ELR (cell line): ENCODE measurements at regions not wholly inside any gene's neighbourhood (a gene's known extent, or its start where the extent isn't known, plus 50 kb on each side); places are given as distances from the start of the nearest gene placed in this dataset.
"Not testable (repeated sequence)": the region's sequence is repeated elsewhere in the genome, so short reads cannot be mapped to it uniquely, and the experiment has no call there.

Source experiments
- DNase-seq: peaks from one replicate; pipeline ENCODE4 v3.0.0-alpha.2; 2015; ENCODE audit warnings: low read depth

DNA sequence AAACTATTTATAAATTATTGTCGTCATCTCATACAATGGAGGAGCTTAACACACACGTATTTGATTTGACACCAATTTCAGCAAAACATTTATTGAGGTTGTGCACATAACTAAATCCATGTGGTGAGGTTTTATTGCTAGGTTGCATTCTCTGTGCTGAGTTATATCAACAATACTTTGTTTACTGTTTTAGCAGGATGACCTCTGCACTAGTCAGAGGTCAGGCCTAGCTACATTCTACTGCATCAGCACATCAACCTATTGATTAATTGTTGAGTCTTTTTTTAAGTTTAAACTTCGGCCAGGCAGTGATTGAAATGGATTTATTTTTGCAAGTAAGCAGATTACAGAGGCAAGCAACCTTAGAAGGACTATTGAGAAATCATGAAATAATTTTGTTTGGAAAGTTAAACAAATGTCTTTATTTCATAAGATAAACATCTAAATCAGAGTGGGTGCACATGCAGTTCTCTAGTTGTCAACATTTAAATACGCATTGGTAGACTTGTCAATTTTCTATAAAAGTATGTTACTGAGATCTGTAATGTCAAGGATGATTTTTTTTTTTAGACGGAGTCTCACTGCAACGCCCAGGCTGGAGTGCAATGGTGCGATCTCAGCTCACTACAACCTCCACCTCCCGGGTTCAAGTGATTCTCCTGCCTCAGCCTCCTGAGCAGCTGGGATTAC lies 75.2 kb upstream of the CD28 start:
- DNase-seq = peak; percentile 30

DNA sequence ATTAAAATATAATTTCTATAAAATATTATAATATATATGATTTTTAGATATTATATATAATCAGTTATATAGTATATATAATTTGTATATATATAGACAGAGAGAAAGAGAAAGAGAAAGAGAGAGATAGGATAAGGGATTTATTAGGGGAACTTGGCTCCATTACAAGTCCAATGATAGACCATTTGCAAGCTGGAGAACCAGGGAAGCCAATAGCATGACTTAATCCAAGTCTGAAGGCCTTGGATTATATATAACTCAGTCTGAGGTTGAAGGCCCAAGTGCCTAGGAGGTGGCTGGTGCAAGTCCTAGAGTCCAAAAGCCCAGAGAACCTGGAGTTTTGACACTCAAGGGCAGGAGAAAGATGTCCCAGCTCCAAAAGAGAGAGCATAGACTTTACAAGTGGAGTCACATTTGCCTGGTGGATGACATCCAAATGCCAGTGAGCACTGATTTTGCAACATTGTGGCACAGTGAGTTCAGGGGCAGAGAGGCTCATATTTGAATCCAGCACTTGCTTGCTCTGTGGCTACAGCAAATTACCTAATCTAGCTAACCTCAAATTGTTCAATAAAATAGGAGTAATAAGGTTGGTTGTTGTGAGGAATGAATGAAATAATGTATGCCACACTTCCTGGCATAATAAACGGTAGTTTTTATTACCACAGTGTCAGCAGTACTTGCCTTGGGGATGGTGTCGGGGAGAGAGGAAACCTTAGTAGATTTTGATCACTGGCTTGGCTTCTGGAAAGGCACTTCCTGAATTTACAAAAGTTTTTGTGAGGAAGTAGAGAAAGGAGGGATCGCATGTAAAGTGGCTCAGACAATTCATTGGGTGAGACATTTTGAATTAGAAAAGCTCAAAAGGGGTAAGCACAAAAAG lies 69.6 kb upstream of the CD28 start:
- no peak for DNase-seq

DNA sequence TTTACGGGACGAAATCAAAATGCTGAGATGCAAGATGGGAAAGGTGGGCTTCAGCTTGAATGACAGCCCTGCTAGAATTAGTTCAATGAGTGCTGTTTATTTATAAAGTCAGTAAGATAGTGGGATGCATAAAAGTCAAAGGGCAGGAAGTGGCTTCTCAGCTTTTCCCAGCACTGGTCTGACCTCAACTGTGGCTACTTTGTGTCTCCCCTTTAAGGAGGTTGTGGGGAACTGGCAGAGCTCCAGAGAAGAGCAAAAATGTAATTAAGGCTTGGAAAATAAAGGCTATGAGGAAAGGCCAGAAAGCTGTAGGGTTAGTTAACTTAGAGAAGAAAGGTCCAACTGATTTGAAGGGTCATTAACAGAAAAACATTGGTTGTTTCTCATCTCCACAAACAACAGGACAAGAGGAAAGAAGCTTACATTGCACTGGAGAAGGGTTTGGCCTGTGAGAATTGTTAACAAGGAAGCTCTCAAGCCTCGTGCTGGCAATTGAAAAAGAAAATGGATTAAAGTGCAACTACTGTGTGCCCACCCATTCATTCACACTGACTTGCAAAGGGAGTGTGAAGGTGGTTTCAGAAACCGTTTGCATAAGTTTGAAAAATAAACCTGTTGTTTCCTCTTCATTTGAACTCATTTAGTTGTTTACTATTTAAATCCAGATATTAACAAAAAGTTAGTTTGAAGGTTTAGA lies 68.8 kb upstream of the CD28 start:
- DNase-seq = peak; percentile 12

DNA sequence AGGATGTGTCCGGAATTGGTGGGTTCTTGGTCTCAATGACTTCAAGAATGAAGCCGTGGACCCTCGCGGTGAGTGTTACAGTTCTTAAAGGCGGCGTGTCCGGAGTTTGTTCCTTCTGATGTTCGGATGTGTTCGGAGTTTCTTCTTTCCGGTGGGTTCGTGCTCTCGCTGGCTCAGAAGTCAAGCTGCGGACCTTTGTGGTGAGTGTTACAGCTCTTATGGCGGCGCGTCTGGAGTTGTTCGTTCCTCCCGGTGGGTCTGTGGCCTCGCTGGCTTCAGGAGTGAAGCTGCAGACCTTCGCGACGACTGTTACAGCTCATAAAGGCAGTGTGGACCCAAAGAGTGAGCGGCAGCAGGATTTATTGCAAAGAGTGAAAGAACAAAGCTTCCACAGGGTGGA lies 64.6 kb upstream of the CD28 start:
- not testable (repeated sequence) for DNase-seq

- DNase-seq = not testable (repeated sequence)
Measured at GRCh38 chr2:203642841-203643240, 63.6 kb upstream of the CD28 start.

DNA sequence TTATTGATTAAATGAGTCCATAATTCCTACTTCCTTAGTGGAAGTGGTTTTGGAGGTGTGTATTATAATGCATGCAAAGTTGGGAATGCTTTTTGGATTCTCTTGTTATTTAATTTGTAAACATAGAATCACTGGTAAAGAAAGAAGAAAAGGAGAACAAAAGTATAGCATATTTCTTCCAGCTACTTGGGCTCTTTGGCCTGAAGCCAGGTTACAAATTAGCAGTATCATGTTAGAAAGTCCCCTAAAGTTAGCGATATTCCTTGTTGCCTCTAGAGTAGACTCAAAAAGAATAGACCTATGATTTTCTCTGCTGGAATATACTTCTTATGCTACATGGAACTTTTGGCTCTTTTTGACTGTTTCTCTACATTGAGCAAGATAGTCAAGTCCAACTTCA lies 60.6 kb upstream of the CD28 start:
- DNase-seq = no peak

DNA sequence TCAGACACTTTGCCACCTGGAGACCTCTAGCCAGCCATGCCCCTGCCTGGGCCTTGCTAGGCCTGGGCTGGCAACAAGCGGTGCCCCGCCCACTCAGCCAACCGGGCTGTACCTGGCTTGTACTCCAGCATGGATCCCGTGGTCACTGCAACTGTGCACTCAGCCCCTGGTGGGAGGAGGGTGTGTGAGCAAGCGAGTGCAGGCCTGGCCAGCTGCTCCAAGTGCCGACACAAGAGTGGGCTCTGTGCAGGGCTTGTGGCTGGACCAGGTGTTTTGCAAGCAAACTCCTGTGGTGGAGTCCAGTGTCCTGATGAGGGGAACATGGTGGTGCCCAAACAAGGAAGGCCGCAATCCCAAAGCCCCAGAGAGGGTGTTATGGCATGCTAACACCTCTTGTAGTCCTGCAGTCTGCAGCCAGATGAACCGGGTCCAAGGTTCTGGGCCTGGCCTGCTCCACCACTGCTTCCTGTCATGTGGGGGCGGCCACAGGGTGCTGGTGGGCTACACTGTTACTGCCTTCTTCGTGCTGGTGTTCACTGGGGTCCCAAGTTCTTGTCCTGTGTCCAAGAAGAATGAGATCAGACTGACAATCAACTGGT lies 60.1 kb upstream of the CD28 start:
- no peak for DNase-seq

- DNase-seq = no peak
Measured at GRCh38 chr2:203646961-203647360, 59.5 kb upstream of the CD28 start.

GRCh38 chr2:203647579-203647978 lies 58.9 kb upstream of the CD28 start:
- no peak for DNase-seq

DNA sequence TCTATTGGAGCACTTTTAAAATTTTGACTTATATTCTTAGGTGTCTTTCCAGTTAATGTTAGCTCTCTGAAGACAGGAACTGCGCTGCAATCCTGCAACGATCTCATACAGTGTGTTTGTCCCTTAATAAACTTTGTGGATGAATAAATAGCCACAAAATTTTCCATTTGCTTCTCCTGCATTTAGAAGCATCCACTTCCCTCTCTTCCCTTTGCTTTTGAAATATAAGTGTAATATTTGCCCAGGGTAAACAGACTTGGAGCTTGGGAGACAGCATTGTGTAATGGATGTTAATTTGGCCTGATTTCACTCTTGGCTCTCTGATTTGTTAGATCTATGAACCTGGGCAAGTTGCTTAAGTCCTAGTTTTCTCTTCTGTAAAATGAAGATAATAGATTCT lies 58.2 kb upstream of the CD28 start:
- no peak for DNase-seq

DNA sequence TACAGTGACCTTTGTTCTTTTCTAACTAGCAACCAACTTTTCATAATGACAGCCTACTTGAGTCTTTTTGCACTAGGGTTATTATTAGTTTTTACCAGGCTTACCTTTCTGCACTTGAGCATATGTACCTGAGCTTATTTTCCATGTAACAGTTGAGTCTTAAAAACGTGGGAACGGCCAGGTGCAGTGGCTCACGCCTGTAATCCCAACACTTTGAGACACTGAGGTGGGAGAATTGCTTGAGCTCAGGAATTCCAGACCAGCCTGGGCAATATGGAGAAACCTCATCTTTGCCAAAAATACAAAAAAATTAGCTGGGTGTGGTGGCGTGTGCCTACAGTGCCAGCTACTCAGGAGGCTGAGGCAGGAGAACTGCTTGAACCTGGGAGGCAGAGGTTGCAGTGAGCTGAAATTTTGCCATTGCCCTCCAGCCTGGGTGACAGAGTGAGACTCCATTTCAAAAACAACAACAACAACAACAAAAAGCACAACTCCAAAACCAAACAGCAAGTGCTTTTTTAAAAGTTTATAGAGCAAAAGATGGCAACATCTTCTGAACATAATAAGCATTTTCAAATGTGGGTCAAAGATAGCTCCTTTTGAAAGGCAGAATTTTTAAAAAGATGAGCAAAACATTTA lies 57.1 kb upstream of the CD28 start:
- DNase-seq = no peak

DNA sequence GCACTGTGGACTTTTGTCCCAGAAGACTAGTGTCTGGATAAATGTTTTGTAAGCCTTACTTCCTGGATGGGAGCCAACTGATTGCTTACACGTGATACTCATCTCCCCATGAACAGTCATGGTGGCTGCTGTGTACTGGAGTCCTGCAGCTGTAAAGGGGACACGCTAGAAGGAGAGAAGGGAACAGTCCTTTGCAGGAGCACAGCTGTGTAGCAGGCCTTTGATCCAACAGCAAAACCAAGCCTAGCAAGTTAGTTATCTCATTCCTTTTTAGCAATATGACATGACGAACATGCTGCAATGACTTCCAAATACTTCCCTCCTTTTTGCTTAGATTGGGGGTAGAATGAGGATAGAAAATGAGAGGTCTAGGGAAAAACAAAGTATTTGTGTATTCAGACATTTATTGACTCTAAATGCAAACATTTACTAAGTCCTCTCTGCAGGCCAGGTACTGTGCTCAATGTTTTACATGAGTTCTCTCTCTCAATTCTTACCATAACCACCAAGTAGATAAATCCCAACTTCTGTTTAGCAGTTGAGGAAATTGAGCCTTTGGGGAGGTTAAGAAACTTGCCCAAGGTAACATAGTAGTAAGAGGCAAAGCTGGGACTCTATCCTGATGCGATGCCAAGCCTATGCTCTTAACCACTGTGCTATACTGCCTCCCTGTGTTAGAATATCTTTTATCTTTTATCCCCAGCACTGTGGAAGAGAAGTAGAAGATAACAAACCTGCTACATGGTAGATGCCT lies 55.4 kb upstream of the CD28 start:
- peak; percentile 74 for DNase-seq

DNA sequence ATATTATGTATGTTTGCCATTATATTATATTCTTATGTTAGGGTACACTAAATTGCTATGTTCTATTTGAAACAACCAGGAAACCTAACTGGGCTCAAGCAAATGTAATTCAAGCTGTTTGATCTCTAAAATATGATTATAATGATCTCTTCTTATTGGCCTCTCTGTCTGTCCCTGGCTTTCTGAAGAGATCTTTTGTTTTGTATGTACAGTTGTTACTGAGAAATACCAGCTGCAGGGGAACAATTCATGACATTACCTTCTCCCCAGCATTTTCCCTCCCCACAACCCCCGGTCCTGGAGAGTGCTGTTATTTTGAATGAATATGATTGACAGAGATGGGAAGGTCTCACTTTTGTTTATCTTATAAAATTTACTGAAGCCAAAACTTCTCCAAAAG lies 54.8 kb upstream of the CD28 start:
- no peak for DNase-seq

- no peak for DNase-seq
Measured at GRCh38 chr2:203654826-203655225, 51.6 kb upstream of the CD28 start.

- DNase-seq = no peak
Measured at GRCh38 chr2:203656522-203657287, 49.7 kb upstream of the CD28 start.
